Activated B cell treated with CpG ODN at 0.5 μM for 24 hours (primary cell): ENCODE measurements at regions not wholly inside any gene's neighbourhood (a gene's known extent, or its start where the extent isn't known, plus 50 kb on each side); places are given as distances from the start of the nearest gene placed in this dataset.

ENCODE experiments used
- ATAC-seq: fragments of 200-7000 bp; cut with Tn5 transposase; one replicate; pipeline ENCODE4 v1.10.0; 2021; ENCODE audit warnings: low read depth, mild to moderate bottlenecking, moderate library complexity
- CTCF ChIA-PET: fragments of 350-600 bp; sonication (Branson Sonifier 250); formaldehyde crosslinking; loops from one replicate; lab custom pipeline; 2021; ENCODE audit warnings: antibody characterized with exemption; lab: Charles Lee
- POLR2A ChIA-PET: fragments of 350-600 bp; sonication (Branson Sonifier 250); formaldehyde crosslinking; loops from one replicate; lab custom pipeline; 2021; ENCODE audit warnings: antibody characterized with exemption; lab: Charles Lee
- DNase-seq: peaks from one replicate; pipeline ENCODE4 v3.0.0; 2022
- H3K27ac Mint-ChIP-seq: one replicate; pipeline ENCODE4 v1.8.0; 2020; ENCODE audit warnings: mixed read lengths
- H3K27me3 Mint-ChIP-seq: one replicate; pipeline ENCODE4 v1.8.0; 2021; ENCODE audit warnings: mixed read lengths
- H3K36me3 Mint-ChIP-seq: one replicate; pipeline ENCODE4 v1.8.0; 2021; ENCODE audit warnings: low read depth, mixed read lengths
- H3K4me1 Mint-ChIP-seq: one replicate; pipeline ENCODE4 v1.8.0; 2021; ENCODE audit warnings: mixed read lengths
- H3K4me3 Mint-ChIP-seq: one replicate; pipeline ENCODE4 v1.8.0; 2020; ENCODE audit warnings: mild to moderate bottlenecking, mixed read lengths
- H3K9me3 Mint-ChIP-seq: one replicate; pipeline ENCODE4 v1.8.0; 2020; ENCODE audit warnings: mixed read lengths
- CTCF ChIP-seq: fragments of 200-600 bp; IDR thresholded peaks from one replicate; pipeline ENCODE4 v1.8.0; 2022; ENCODE audit warnings: antibody characterized with exemption, mild to moderate bottlenecking
- intact Hi-C: fragments of 100-400 bp; cut with micrococcal nuclease; formaldehyde crosslinking; loops from one replicate; pipeline ENCODE4 v1.15.1; 2024

DNA sequence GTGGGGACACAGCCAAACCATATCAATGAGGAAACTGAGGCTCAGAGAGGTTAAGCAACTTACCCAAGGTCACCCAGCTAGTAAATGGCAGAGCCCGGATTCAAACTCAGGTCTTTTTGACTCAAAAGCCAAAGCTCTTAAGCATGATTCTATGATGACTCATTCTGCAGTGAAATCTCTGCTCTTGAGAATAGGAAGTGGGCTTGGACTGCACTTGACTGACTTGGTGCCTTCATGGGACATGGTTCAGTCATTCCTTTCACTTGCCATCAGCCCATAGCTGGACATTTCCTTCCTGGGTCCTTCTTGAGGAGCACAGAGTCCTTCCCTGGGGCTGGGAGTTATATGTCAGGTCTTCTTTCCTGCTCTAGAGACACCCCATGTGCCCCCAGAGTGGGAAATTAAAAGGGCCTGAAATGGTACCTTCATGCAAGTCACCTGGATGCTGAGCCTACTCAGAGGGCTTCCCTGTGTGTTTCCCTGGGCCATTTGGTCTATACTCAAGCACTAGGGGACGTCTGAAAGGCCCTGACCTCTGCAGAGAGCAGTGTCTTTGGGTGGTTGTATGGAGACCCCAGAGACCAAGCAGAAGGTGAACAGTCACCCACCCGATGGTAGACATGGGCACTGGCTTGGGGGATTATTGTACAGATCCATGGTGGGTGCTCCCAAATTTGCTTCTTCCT is 62.4 kb upstream of the SDK1 start:
- POLR2A ChIA-PET, result no interaction called here
- H3K27me3 Mint-ChIP-seq, result peaks cover 5% of the 10 kb centered on the region
- CTCF ChIA-PET, result no interaction called here

GRCh38 chr7:3239291-3239691 is 61.8 kb upstream of the SDK1 start:
- Mint-ChIP-seq H3K27ac (no peak overlapping the region), H3K4me3 (no peak overlapping the region), H3K9me3 (peaks cover 10% of the 10 kb centered on the region), H3K27me3 (peaks cover 5% of the 10 kb centered on the region), H3K4me1 (no peaks in the 10 kb centered on the region), H3K36me3 (no peaks in the 10 kb centered on the region)
- TF ChIP-seq CTCF, result no peak
- ATAC-seq, result no peak
- ChIA-PET CTCF (no interaction called here), POLR2A (no interaction called here)
- no peak for DNase-seq
- intact Hi-C loops, result no loop called here

More for the DNA sequence above, 62.4 kb upstream of the SDK1 start:
- DNase-seq, result no peak
- peaks cover 10% of the 10 kb centered on the region for H3K9me3 Mint-ChIP-seq
- intact Hi-C loops, result no loop called here
- no peak overlapping the region for H3K4me3 Mint-ChIP-seq
- TF ChIP-seq CTCF, result no peak
- no peaks in the 10 kb centered on the region for H3K36me3 Mint-ChIP-seq
- H3K4me1 Mint-ChIP-seq, result no peaks in the 10 kb centered on the region
- ATAC-seq, result no peak
- no peak overlapping the region for H3K27ac Mint-ChIP-seq

GRCh38 chr7:3240826-3241430 is 60.1 kb upstream of the SDK1 start:
- no peak overlapping the region for H3K27ac Mint-ChIP-seq
- DNase-seq (no peak), ATAC-seq (no peak)
- no peaks in the 10 kb centered on the region for H3K36me3 Mint-ChIP-seq
- no peaks in the 10 kb centered on the region for H3K4me1 Mint-ChIP-seq
- intact Hi-C loops, result no loop called here
- peaks cover 5% of the 10 kb centered on the region for H3K27me3 Mint-ChIP-seq
- H3K9me3 Mint-ChIP-seq, result peaks cover 3% of the 10 kb centered on the region
- CTCF ChIA-PET, result interaction anchor here (0.5 kb wide), 1 partner anchor 354 kb away, joined by 3 read pairs; no protein-coding TSS in a partner anchor
- H3K4me3 Mint-ChIP-seq, result no peak overlapping the region
- no peak for TF ChIP-seq CTCF
- POLR2A ChIA-PET, result no interaction called here

- no peak overlapping the region for H3K4me3 Mint-ChIP-seq
- DNase-seq, result no peak
- POLR2A ChIA-PET, result no interaction called here
- H3K27ac Mint-ChIP-seq, result no peak overlapping the region
- TF ChIP-seq CTCF, result no peak
- peaks cover 5% of the 10 kb centered on the region for H3K9me3 Mint-ChIP-seq
- no peaks in the 10 kb centered on the region for H3K36me3 Mint-ChIP-seq
- peaks cover 4% of the 10 kb centered on the region for H3K27me3 Mint-ChIP-seq
- CTCF ChIA-PET, result no interaction called here
- H3K4me1 Mint-ChIP-seq, result no peaks in the 10 kb centered on the region
- ATAC-seq, result no peak
- intact Hi-C loops, result no loop called here
Measured at GRCh38 chr7:3241686-3242258, 59.3 kb upstream of the SDK1 start.

- Mint-ChIP-seq H3K36me3 (no peaks in the 10 kb centered on the region), H3K9me3 (peaks cover 8% of the 10 kb centered on the region), H3K4me1 (no peaks in the 10 kb centered on the region), H3K27me3 (peaks cover 4% of the 10 kb centered on the region), H3K27ac (no peak overlapping the region), H3K4me3 (no peak overlapping the region)
- no peak for TF ChIP-seq CTCF
- intact Hi-C loops, result no loop called here
- no peak for DNase-seq
- POLR2A ChIA-PET, result no interaction called here
- CTCF ChIA-PET, result no interaction called here
- no peak for ATAC-seq
Measured at GRCh38 chr7:3242398-3242972, 58.6 kb upstream of the SDK1 start.
